ENCODE measurements at regions not wholly inside any gene's neighbourhood (a gene's known extent, or its start where the extent isn't known, plus 50 kb on each side); places are given as distances from the start of the nearest gene placed in this dataset.
A peak's percentile ranks its signal among the peaks of the same experiment; 100 is the strongest.

DNA sequence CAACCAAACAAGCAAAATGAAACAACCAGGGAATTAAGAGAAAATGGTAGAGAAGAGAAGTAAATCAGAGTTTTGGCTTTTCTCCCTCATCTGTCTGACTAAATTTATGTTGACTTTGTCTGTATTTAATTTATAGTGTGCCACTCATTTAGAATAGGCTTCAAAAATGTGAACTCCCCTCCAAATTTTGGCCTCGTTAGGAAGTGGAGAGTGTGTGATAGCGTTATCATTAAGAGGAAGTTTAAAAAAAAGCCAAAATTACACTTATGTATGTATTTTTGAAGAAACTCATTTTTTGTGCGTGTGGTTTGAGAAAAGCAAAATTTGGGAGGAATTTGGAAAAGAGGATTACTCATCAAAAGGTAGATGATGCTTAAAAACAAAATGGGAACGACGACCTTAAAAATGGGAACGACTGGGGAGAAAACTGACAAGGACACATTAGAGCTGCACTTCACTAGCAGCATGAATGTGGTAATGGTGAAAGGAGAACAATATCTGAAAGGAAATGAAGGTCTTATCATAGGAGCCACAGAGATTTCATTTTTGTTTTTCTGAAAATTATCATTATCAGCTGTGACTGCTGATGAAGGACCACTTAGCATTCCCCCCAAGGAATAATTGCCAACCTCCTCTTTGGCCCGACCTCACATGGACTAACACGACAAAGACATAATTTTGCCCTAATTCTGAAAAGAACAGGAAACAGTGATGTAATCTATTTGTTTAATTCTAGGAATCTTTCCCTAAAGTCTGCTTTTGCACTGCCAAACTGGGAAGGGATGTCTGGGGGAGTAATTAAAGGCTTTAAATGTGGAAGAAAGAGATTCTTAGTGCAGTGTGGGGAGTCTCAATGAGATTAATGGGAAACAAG, 163.2 kb upstream of the P2RY1 start:
- TF ChIP-seq, protein P1, sequence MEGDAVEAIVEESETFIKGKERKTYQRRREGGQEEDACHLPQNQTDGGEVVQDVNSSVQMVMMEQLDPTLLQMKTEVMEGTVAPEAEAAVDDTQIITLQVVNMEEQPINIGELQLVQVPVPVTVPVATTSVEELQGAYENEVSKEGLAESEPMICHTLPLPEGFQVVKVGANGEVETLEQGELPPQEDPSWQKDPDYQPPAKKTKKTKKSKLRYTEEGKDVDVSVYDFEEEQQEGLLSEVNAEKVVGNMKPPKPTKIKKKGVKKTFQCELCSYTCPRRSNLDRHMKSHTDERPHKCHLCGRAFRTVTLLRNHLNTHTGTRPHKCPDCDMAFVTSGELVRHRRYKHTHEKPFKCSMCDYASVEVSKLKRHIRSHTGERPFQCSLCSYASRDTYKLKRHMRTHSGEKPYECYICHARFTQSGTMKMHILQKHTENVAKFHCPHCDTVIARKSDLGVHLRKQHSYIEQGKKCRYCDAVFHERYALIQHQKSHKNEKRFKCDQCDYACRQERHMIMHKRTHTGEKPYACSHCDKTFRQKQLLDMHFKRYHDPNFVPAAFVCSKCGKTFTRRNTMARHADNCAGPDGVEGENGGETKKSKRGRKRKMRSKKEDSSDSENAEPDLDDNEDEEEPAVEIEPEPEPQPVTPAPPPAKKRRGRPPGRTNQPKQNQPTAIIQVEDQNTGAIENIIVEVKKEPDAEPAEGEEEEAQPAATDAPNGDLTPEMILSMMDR (IDR thresholded peaks at IDR 0.05; ENCODE audit: control extremely low read depth, extremely low read depth), result no peak

DNA sequence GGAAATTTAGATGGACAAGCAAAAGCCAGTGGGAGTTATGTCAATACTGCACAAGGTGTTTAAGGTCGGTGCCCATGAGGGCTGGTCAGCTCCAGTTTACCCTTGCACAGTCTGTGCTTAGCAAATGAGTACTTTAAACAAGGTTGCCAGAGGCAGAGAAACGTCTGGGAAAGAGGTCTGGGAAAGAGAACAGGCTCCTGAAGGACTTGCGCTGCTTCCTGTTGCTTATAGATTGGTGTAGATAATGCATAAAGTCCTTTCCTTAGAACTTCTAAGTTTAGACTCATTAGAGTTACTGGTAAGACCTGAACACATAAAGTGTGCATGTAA, 162.6 kb upstream of the P2RY1 start:
- DNase-seq (no peak), ATAC-seq (ENCODE audit: insufficient read depth, low FRiP score) (no peak)
- peak overlapping the region in 1 of 2 donors; percentile 6 for H3K9ac ChIP-seq (ENCODE audit: insufficient read depth in 1 of 2, low read length in 2 of 2)
- no peaks in the 10 kb centered on the region for H3K9me3 ChIP-seq (ENCODE audit: control insufficient read depth in 4 of 4, insufficient read depth in 3 of 4, low read length in 3 of 4)
- H3K36me3 ChIP-seq (ENCODE audit: control insufficient read depth in 4 of 4, insufficient read depth in 4 of 4, low read length in 4 of 4), result no peaks in the 10 kb centered on the region
- no peaks in the 10 kb centered on the region for H3K27me3 ChIP-seq (ENCODE audit: control insufficient read depth in 3 of 3, insufficient read depth in 3 of 3, low read length in 2 of 3)
- no peak overlapping the region for H3K4me3 ChIP-seq
- TF ChIP-seq, protein P1 (IDR thresholded peaks at IDR 0.05; ENCODE audit: control extremely low read depth, extremely low read depth), result no peak
- H3K4me1 ChIP-seq (ENCODE audit: control insufficient read depth in 5 of 5, insufficient read depth in 5 of 5, low read length in 5 of 5), result peaks cover 0 to 5% (median 0%) of the 10 kb centered on the region in 5 donors
- WGBS, 2 donors, result 52 to 77% methylated on average over 3 of the region's 3 CpGs
- no peak overlapping the region for H3K27ac ChIP-seq (ENCODE audit: low read depth in 1 of 2, low read length in 1 of 2)

More for the DNA sequence above, 163.2 kb upstream of the P2RY1 start:
- Histone ChIP-seq H3K4me1 (ENCODE audit: control insufficient read depth in 5 of 5, insufficient read depth in 5 of 5, low read length in 5 of 5) (peaks cover 0 to 5% (median 0%) of the 10 kb centered on the region in 5 donors), H3K9me3 (ENCODE audit: control insufficient read depth in 4 of 4, insufficient read depth in 3 of 4, low read length in 3 of 4) (no peaks in the 10 kb centered on the region), H3K27ac (ENCODE audit: low read depth in 1 of 2, low read length in 1 of 2) (no peak overlapping the region), H3K36me3 (ENCODE audit: control insufficient read depth in 4 of 4, insufficient read depth in 4 of 4, low read length in 4 of 4) (no peaks in the 10 kb centered on the region), H3K27me3 (ENCODE audit: control insufficient read depth in 3 of 3, insufficient read depth in 3 of 3, low read length in 2 of 3) (no peaks in the 10 kb centered on the region), H3K4me3 (no peak overlapping the region), H3K9ac (ENCODE audit: insufficient read depth in 1 of 2, low read length in 2 of 2) (peak overlapping the region; percentile 6 to 33)
- ATAC-seq (ENCODE audit: insufficient read depth, low FRiP score) (no peak), DNase-seq (peak in 2 of 3 donors; percentile 62 to 63)
- WGBS, 2 donors, result 25 to 42% methylated on average over 8 of the region's 8 CpGs

GRCh38 chr3:152676810-152677379, 158.0 kb upstream of the P2RY1 start:
- TF ChIP-seq, protein P1 (IDR thresholded peaks at IDR 0.05; ENCODE audit: control extremely low read depth, extremely low read depth), result no peak
- H3K9me3 ChIP-seq (ENCODE audit: control insufficient read depth in 4 of 4, insufficient read depth in 3 of 4, low read length in 3 of 4), result no peaks in the 10 kb centered on the region
- H3K4me3 ChIP-seq, result no peak overlapping the region
- H3K36me3 ChIP-seq (ENCODE audit: control insufficient read depth in 4 of 4, insufficient read depth in 4 of 4, low read length in 4 of 4), result no peaks in the 10 kb centered on the region
- no peak for ATAC-seq (ENCODE audit: insufficient read depth, low FRiP score)
- no peak for DNase-seq
- peaks cover 0 to 4% (median 0%) of the 10 kb centered on the region in 5 donors for H3K4me1 ChIP-seq (ENCODE audit: control insufficient read depth in 5 of 5, insufficient read depth in 5 of 5, low read length in 5 of 5)
- no peak overlapping the region for H3K9ac ChIP-seq (ENCODE audit: insufficient read depth in 1 of 2, low read length in 2 of 2)
- H3K27me3 ChIP-seq (ENCODE audit: control insufficient read depth in 3 of 3, insufficient read depth in 3 of 3, low read length in 2 of 3), result no peaks in the 10 kb centered on the region
- 89 to 90% methylated on average over 2 of the region's 2 CpGs for WGBS, 2 donors
- no peak overlapping the region for H3K27ac ChIP-seq (ENCODE audit: low read depth in 1 of 2, low read length in 1 of 2)

All from lung (tissue), 11 donors.